Sigmoid colon (tissue), 4 donors: ENCODE measurements at regions not wholly inside any gene's neighbourhood (a gene's known extent, or its start where the extent isn't known, plus 50 kb on each side); places are given as distances from the start of the nearest gene placed in this dataset.

Experiments
- CTCF ChIP-seq, 4 experiments: fragments of 450-650 bp in 3 of 4; fragments of 200-600 bp in 1 of 4; IDR thresholded peaks; one replicate each; pipeline ENCODE4 v1.5.1; 2016 to 2019; ENCODE audit warnings: antibody characterized with exemption in 4 of 4, mild to moderate bottlenecking in 3 of 4, moderate library complexity in 2 of 4
- EP300 ChIP-seq, 4 donors: sonication (generic); formaldehyde crosslinking; IDR thresholded peaks; one replicate each; pipeline ENCODE4 v1.6.1; 2017; ENCODE audit warnings: antibody characterized with exemption in 4 of 4
- POLR2A ChIP-seq, 2 donors: fragments of 450-650 bp; IDR thresholded peaks; one replicate each; pipeline ENCODE4 v1.6.1; 2016; ENCODE audit warnings: antibody characterized with exemption in 2 of 2, mild to moderate bottlenecking in 2 of 2, moderate library complexity in 2 of 2
- POLR2AphosphoS5 ChIP-seq, 4 donors: sonication (generic); formaldehyde crosslinking; IDR thresholded peaks; one replicate each; pipeline ENCODE4 v1.6.1; 2017; ENCODE audit warnings: antibody characterized with exemption in 4 of 4

- TF ChIP-seq CTCF (IDR thresholded peaks at IDR 0.05) (no peak), POLR2AphosphoS5 (IDR thresholded peaks at IDR 0.05) (no peak), POLR2A (IDR thresholded peaks at IDR 0.05) (no peak), EP300 (IDR thresholded peaks at IDR 0.05) (no peak)
Observed at GRCh38 chr6:167448378-167448777, 123.5 kb downstream of the TTLL2 start.
